GM23338 (cell line): ENCODE measurements at regions not wholly inside any gene's neighbourhood (a gene's known extent, or its start where the extent isn't known, plus 50 kb on each side); places are given as distances from the start of the nearest gene placed in this dataset.

Experiments
- ATAC-seq: fragments of 200-7000 bp; cut with Tn5 transposase; 3 replicates; pipeline ENCODE4 v1.9.1; 2020
- DNase-seq: peaks from one replicate; pipeline ENCODE4 v3.0.0-alpha.2; 2015; ENCODE audit warnings: low spot score
- H2AFZ ChIP-seq: fragments of 200-600 bp; sonication (generic); 2 replicates; pipeline ENCODE4 v1.8.0; 2016; ENCODE audit warnings: antibody characterized with exemption, mild to moderate bottlenecking, moderate library complexity
- H3F3A ChIP-seq: fragments of 200-600 bp; sonication (generic); replicated peaks from 2 replicates; pipeline ENCODE4 v1.8.0; 2017; ENCODE audit warnings: antibody characterized with exemption, mixed run types, low read depth
- H3K27ac ChIP-seq: fragments of 200-600 bp; sonication (generic); 2 replicates; pipeline ENCODE4 v1.6.1; 2016; ENCODE audit warnings: low read depth
- H3K27me3 ChIP-seq: fragments of 200-600 bp; sonication (generic); 2 replicates; pipeline ENCODE4 v1.8.0; 2016; ENCODE audit warnings: mild to moderate bottlenecking, mixed run types, moderate library complexity; ENCODE audit not compliant: insufficient read depth
- H3K36me3 ChIP-seq: fragments of 200-600 bp; sonication (generic); 2 replicates; pipeline ENCODE4 v1.8.0; 2016; ENCODE audit warnings: mild to moderate bottlenecking; ENCODE audit not compliant: insufficient read depth
- H3K4me1 ChIP-seq: fragments of 200-600 bp; sonication (generic); 2 replicates; pipeline ENCODE4 v1.8.0; 2016; ENCODE audit warnings: mild to moderate bottlenecking, moderate library complexity; ENCODE audit not compliant: insufficient read depth
- H3K4me2 ChIP-seq: fragments of 200-600 bp; sonication (generic); 2 replicates; pipeline ENCODE4 v1.7.1; 2017; ENCODE audit warnings: mixed run types
- H3K4me3 ChIP-seq: fragments of 200-600 bp; sonication (generic); 2 replicates; pipeline ENCODE4 v1.6.1; 2016; ENCODE audit warnings: mixed run types
- H3K79me2 ChIP-seq: fragments of 200-600 bp; sonication (generic); replicated peaks from 2 replicates; pipeline ENCODE4 v1.8.0; 2017; ENCODE audit warnings: mild to moderate bottlenecking; ENCODE audit not compliant: insufficient read depth
- H3K9me2 ChIP-seq: fragments of 200-600 bp; sonication (generic); 2 replicates; pipeline ENCODE4 v1.8.0; 2017; ENCODE audit not compliant: insufficient read depth
- H4K20me1 ChIP-seq: fragments of 200-600 bp; sonication (generic); replicated peaks from 2 replicates; pipeline ENCODE4 v1.8.0; 2017; ENCODE audit warnings: mild to moderate bottlenecking; ENCODE audit not compliant: insufficient read depth
- H3K27ac Mint-ChIP-seq: 2 replicates; pipeline ENCODE4 v1.8.0; 2020; ENCODE audit warnings: inconsistent platforms, mild to moderate bottlenecking, moderate library complexity, mixed read lengths
- H3K27me3 Mint-ChIP-seq: 3 replicates; pipeline ENCODE4 v1.8.0; 2022; ENCODE audit warnings: low read depth, mild to moderate bottlenecking, moderate library complexity, mixed read lengths, inconsistent platforms; ENCODE audit not compliant: insufficient read depth, poor library complexity
- H3K36me3 Mint-ChIP-seq: 3 replicates; pipeline ENCODE4 v1.8.0; 2021; ENCODE audit warnings: low read depth, mild to moderate bottlenecking, inconsistent platforms, moderate library complexity, mixed read lengths
- H3K4me1 Mint-ChIP-seq: 3 replicates; pipeline ENCODE4 v1.8.0; 2020; ENCODE audit warnings: mild to moderate bottlenecking, inconsistent platforms, mixed read lengths
- H3K4me3 Mint-ChIP-seq: 3 replicates; pipeline ENCODE4 v1.8.0; 2021; ENCODE audit warnings: moderate library complexity, mild to moderate bottlenecking, inconsistent platforms, mixed read lengths
- H3K9me3 Mint-ChIP-seq: 3 replicates; pipeline ENCODE4 v1.8.0; 2020; ENCODE audit warnings: moderate library complexity, mild to moderate bottlenecking, inconsistent platforms, mixed read lengths
- JUNB ChIP-seq: IDR thresholded peaks from one replicate; pipeline ENCODE4 v1.6.1; 2016; ENCODE audit warnings: antibody characterized with exemption; ENCODE audit not compliant: unreplicated experiment
- TF ChIP-seq, protein P1 (sequence below): IDR thresholded peaks from one replicate; pipeline ENCODE4 v1.6.1; 2018; ENCODE audit warnings: antibody characterized with exemption; ENCODE audit not compliant: unreplicated experiment
- TF ChIP-seq, protein P2 (sequence below): fragments of 250-450 bp; sonication (Bioruptor Pico); IDR thresholded peaks from 2 replicates; pipeline ENCODE4 v1.5.0; 2020; ENCODE audit warnings: mild to moderate bottlenecking, moderate library complexity
- TF ChIP-seq, protein P3 (sequence below): IDR thresholded peaks from 2 replicates; pipeline ENCODE4 v1.6.1; 2016; ENCODE audit warnings: antibody characterized with exemption

DNA sequence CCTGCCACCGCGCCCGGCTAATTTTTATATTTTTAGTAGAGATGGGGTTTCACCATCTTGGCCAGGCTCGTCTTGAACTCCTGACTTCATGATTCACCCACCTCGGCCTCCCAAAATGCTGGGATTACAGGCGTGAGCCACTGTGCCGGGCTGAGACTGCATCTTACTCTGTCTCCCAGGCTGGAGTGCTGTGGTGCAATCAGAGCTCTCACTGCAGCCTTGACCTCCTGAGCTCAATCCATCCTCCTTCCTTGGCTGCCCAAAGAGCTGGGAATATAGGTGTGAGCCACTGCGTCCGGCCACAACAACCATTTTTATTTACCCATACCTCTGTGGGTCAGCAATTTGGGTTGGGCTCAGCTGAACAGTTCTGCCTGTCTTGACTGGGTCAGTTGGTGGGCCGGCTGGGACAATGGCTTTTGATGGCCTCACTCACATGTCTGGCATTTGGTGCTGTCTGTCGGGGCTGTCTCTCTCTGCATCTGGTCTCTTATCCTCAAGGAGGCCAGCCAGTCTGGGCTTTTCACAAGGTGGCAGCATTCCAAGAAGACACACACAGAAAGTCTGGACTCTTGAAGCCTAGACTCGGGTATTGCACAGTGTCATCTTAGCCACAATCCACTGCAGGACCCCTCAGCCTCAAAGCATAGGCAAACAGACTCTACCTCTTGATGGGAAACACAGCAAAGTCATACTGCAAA, 116.8 kb upstream of the GATA6 start:
- Histone ChIP-seq H3K4me3 (no peak overlapping the region), H3K4me2 (no peak overlapping the region), H2AFZ (no peak overlapping the region), H3K36me3 (no peaks in the 10 kb centered on the region), H3F3A (no peaks in the 10 kb centered on the region), H3K79me2 (no peaks in the 10 kb centered on the region), H3K4me1 (no peaks in the 10 kb centered on the region), H3K9me2 (no peaks in the 10 kb centered on the region; the same call in 1 of the 2 replicates), H3K27me3 (no peaks in the 10 kb centered on the region), H3K27ac (no peak overlapping the region), H4K20me1 (no peaks in the 10 kb centered on the region)
- Mint-ChIP-seq H3K27ac (no peak overlapping the region), H3K4me3 (no peak overlapping the region), H3K4me1 (no peaks in the 10 kb centered on the region; the same call in 2 of the 3 replicates), H3K27me3 (no peaks in the 10 kb centered on the region), H3K36me3 (peaks cover 3% of the 10 kb centered on the region; the same call in 2 of the 3 replicates), H3K9me3 (no peaks in the 10 kb centered on the region; the same call in 2 of the 3 replicates)
- TF ChIP-seq, protein P1, sequence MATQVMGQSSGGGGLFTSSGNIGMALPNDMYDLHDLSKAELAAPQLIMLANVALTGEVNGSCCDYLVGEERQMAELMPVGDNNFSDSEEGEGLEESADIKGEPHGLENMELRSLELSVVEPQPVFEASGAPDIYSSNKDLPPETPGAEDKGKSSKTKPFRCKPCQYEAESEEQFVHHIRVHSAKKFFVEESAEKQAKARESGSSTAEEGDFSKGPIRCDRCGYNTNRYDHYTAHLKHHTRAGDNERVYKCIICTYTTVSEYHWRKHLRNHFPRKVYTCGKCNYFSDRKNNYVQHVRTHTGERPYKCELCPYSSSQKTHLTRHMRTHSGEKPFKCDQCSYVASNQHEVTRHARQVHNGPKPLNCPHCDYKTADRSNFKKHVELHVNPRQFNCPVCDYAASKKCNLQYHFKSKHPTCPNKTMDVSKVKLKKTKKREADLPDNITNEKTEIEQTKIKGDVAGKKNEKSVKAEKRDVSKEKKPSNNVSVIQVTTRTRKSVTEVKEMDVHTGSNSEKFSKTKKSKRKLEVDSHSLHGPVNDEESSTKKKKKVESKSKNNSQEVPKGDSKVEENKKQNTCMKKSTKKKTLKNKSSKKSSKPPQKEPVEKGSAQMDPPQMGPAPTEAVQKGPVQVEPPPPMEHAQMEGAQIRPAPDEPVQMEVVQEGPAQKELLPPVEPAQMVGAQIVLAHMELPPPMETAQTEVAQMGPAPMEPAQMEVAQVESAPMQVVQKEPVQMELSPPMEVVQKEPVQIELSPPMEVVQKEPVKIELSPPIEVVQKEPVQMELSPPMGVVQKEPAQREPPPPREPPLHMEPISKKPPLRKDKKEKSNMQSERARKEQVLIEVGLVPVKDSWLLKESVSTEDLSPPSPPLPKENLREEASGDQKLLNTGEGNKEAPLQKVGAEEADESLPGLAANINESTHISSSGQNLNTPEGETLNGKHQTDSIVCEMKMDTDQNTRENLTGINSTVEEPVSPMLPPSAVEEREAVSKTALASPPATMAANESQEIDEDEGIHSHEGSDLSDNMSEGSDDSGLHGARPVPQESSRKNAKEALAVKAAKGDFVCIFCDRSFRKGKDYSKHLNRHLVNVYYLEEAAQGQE, result no peak
- TF ChIP-seq, protein P2, sequence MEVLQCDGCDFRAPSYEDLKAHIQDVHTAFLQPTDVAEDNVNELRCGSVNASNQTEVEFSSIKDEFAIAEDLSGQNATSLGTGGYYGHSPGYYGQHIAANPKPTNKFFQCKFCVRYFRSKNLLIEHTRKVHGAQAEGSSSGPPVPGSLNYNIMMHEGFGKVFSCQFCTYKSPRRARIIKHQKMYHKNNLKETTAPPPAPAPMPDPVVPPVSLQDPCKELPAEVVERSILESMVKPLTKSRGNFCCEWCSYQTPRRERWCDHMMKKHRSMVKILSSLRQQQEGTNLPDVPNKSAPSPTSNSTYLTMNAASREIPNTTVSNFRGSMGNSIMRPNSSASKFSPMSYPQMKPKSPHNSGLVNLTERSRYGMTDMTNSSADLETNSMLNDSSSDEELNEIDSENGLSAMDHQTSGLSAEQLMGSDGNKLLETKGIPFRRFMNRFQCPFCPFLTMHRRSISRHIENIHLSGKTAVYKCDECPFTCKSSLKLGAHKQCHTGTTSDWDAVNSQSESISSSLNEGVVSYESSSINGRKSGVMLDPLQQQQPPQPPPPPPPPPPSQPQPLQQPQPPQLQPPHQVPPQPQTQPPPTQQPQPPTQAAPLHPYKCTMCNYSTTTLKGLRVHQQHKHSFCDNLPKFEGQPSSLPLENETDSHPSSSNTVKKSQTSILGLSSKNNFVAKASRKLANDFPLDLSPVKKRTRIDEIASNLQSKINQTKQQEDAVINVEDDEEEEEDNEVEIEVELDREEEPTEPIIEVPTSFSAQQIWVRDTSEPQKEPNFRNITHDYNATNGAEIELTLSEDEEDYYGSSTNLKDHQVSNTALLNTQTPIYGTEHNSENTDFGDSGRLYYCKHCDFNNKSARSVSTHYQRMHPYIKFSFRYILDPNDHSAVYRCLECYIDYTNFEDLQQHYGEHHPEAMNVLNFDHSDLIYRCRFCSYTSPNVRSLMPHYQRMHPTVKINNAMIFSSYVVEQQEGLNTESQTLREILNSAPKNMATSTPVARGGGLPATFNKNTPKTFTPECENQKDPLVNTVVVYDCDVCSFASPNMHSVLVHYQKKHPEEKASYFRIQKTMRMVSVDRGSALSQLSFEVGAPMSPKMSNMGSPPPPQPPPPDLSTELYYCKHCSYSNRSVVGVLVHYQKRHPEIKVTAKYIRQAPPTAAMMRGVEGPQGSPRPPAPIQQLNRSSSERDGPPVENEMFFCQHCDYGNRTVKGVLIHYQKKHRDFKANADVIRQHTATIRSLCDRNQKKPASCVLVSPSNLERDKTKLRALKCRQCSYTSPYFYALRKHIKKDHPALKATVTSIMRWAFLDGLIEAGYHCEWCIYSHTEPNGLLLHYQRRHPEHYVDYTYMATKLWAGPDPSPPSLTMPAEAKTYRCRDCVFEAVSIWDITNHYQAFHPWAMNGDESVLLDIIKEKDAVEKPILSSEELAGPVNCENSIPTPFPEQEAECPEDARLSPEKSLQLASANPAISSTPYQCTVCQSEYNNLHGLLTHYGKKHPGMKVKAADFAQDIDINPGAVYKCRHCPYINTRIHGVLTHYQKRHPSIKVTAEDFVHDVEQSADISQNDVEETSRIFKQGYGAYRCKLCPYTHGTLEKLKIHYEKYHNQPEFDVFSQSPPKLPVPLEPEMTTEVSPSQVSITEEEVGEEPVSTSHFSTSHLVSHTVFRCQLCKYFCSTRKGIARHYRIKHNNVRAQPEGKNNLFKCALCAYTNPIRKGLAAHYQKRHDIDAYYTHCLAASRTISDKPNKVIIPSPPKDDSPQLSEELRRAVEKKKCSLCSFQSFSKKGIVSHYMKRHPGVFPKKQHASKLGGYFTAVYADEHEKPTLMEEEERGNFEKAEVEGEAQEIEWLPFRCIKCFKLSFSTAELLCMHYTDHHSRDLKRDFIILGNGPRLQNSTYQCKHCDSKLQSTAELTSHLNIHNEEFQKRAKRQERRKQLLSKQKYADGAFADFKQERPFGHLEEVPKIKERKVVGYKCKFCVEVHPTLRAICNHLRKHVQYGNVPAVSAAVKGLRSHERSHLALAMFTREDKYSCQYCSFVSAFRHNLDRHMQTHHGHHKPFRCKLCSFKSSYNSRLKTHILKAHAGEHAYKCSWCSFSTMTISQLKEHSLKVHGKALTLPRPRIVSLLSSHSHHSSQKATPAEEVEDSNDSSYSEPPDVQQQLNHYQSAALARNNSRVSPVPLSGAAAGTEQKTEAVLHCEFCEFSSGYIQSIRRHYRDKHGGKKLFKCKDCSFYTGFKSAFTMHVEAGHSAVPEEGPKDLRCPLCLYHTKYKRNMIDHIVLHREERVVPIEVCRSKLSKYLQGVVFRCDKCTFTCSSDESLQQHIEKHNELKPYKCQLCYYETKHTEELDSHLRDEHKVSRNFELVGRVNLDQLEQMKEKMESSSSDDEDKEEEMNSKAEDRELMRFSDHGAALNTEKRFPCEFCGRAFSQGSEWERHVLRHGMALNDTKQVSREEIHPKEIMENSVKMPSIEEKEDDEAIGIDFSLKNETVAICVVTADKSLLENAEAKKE, result no peak
- TF ChIP-seq, protein P3, sequence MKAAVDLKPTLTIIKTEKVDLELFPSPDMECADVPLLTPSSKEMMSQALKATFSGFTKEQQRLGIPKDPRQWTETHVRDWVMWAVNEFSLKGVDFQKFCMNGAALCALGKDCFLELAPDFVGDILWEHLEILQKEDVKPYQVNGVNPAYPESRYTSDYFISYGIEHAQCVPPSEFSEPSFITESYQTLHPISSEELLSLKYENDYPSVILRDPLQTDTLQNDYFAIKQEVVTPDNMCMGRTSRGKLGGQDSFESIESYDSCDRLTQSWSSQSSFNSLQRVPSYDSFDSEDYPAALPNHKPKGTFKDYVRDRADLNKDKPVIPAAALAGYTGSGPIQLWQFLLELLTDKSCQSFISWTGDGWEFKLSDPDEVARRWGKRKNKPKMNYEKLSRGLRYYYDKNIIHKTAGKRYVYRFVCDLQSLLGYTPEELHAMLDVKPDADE, result no peak
- no peak for TF ChIP-seq JUNB
- ATAC-seq (no peak), DNase-seq (no peak)
